DND-41 (cell line): ENCODE measurements at regions not wholly inside any gene's neighbourhood (a gene's known extent, or its start where the extent isn't known, plus 50 kb on each side); places are given as distances from the start of the nearest gene placed in this dataset.

Experiments
- ATAC-seq: fragments of 200-7000 bp; cut with Tn5 transposase; 3 replicates; pipeline ENCODE4 v1.9.1; 2021; ENCODE audit warnings: low read depth; ENCODE audit not compliant: insufficient read depth
- DNase-seq: peaks from one replicate; pipeline ENCODE4 v3.0.0-alpha.2; 2020
- H2AFZ ChIP-seq: 2 replicates; pipeline ENCODE4 v1.6.0; 2012; ENCODE audit warnings: low read depth, low read length
- H3K27ac ChIP-seq: 2 replicates; pipeline ENCODE4 v1.5.1; 2012; ENCODE audit warnings: low read length, inconsistent platforms
- H3K27me3 ChIP-seq: fragments of 200-600 bp; sonication (generic); 2 replicates; pipeline ENCODE4 v1.6.0; 2012; ENCODE audit warnings: low read length, mild to moderate bottlenecking, inconsistent platforms; ENCODE audit not compliant: insufficient read depth, poor library complexity
- H3K36me3 ChIP-seq: 2 replicates; pipeline ENCODE4 v1.5.1; 2012; ENCODE audit warnings: low read length, inconsistent platforms; ENCODE audit not compliant: insufficient read depth
- H3K4me1 ChIP-seq: 2 replicates; pipeline ENCODE4 v1.5.1; 2012; ENCODE audit warnings: mild to moderate bottlenecking, low read length; ENCODE audit not compliant: insufficient read depth
- H3K4me2 ChIP-seq: 2 replicates; pipeline ENCODE4 v1.6.0; 2012; ENCODE audit warnings: mild to moderate bottlenecking, moderate library complexity, low read length, inconsistent platforms; ENCODE audit not compliant: insufficient read depth
- H3K4me3 ChIP-seq, 2 experiments: fragments of 200-600 bp in 1 of 2; shearing (Covaris generic) in 1 of 2; 2 replicates each; pipeline ENCODE4 v1.5.1; 2012 to 2016; ENCODE audit warnings: inconsistent platforms in 2 of 2, low read length in 2 of 2, mild to moderate bottlenecking in 2 of 2, low read depth in 1 of 2, moderate library complexity in 1 of 2
- H3K79me2 ChIP-seq: 2 replicates; pipeline ENCODE4 v1.6.0; 2012; ENCODE audit warnings: low read length, inconsistent platforms; ENCODE audit not compliant: insufficient read depth
- H3K9ac ChIP-seq: 2 replicates; pipeline ENCODE4 v1.6.0; 2012; ENCODE audit warnings: low read depth, mild to moderate bottlenecking, inconsistent platforms, low read length, moderate library complexity
- H3K9me3 ChIP-seq: 2 replicates; pipeline ENCODE4 v1.5.1; 2012; ENCODE audit warnings: low read length, moderate library complexity, mild to moderate bottlenecking, inconsistent platforms; ENCODE audit not compliant: insufficient read depth, severe bottlenecking
- H4K20me1 ChIP-seq: 2 replicates; pipeline ENCODE4 v1.6.0; 2012; ENCODE audit warnings: low read length; ENCODE audit not compliant: insufficient read depth
- CTCF ChIP-seq: IDR thresholded peaks from 2 replicates; pipeline ENCODE4 v1.5.1; 2012; ENCODE audit warnings: borderline replicate concordance, low read length, moderate library complexity, mild to moderate bottlenecking; ENCODE audit not compliant: poor library complexity, severe bottlenecking; ENCODE audit errors: extremely low read depth
- EZH2 ChIP-seq: IDR thresholded peaks from 3 replicates; pipeline ENCODE4 v1.6.1; 2012; ENCODE audit warnings: borderline replicate concordance, low read depth, mild to moderate bottlenecking, moderate library complexity, low read length, inconsistent platforms; ENCODE audit not compliant: severe bottlenecking

GRCh38 chr13:88565566-88565965 is 894.4 kb downstream of the SLITRK5 start:
- no peak overlapping the region for H3K4me2 ChIP-seq
- no peaks in the 10 kb centered on the region for H3K9me3 ChIP-seq
- no peaks in the 10 kb centered on the region for H3K79me2 ChIP-seq
- H3K36me3 ChIP-seq: no peaks in the 10 kb centered on the region
- no peak overlapping the region for H3K4me3 ChIP-seq
- no peaks in the 10 kb centered on the region for H3K4me1 ChIP-seq
- no peaks in the 10 kb centered on the region for H3K27me3 ChIP-seq
- H4K20me1 ChIP-seq: no peaks in the 10 kb centered on the region
- DNase-seq (no peak), ATAC-seq (no peak)
- no peak overlapping the region for H3K9ac ChIP-seq
- H2AFZ ChIP-seq: no peak overlapping the region
- TF ChIP-seq CTCF (no peak), EZH2 (no peak)
- H3K27ac ChIP-seq: no peak overlapping the region

GRCh38 chr13:88585861-88586260 is 914.7 kb downstream of the SLITRK5 start:
- no peak for TF ChIP-seq EZH2
- TF ChIP-seq CTCF: no peak
- Histone ChIP-seq H3K4me1 (no peaks in the 10 kb centered on the region), H3K4me2 (no peak overlapping the region), H3K36me3 (no peaks in the 10 kb centered on the region), H2AFZ (no peak overlapping the region), H4K20me1 (no peaks in the 10 kb centered on the region), H3K79me2 (no peaks in the 10 kb centered on the region), H3K27me3 (no peaks in the 10 kb centered on the region), H3K4me3 (no peak overlapping the region), H3K27ac (no peak overlapping the region), H3K9me3 (no peaks in the 10 kb centered on the region), H3K9ac (no peak overlapping the region)
- no peak for DNase-seq
- no peak for ATAC-seq

GRCh38 chr13:88586263-88586662 is 915.1 kb downstream of the SLITRK5 start:
- no peaks in the 10 kb centered on the region for H3K4me1 ChIP-seq
- ATAC-seq (no peak), DNase-seq (no peak)
- H3K9me3 ChIP-seq: no peaks in the 10 kb centered on the region
- H3K9ac ChIP-seq: no peak overlapping the region
- no peak overlapping the region for H3K4me3 ChIP-seq
- no peaks in the 10 kb centered on the region for H3K27me3 ChIP-seq
- H2AFZ ChIP-seq: no peak overlapping the region
- H3K4me2 ChIP-seq: no peak overlapping the region
- no peak overlapping the region for H3K27ac ChIP-seq
- H3K36me3 ChIP-seq: no peaks in the 10 kb centered on the region
- no peak for TF ChIP-seq CTCF
- no peaks in the 10 kb centered on the region for H3K79me2 ChIP-seq
- H4K20me1 ChIP-seq: no peaks in the 10 kb centered on the region

GRCh38 chr13:88590574-88590973 is 919.4 kb downstream of the SLITRK5 start:
- Histone ChIP-seq H3K4me1 (no peaks in the 10 kb centered on the region), H4K20me1 (no peaks in the 10 kb centered on the region), H3K4me3 (no peak overlapping the region), H3K79me2 (no peaks in the 10 kb centered on the region), H3K36me3 (no peaks in the 10 kb centered on the region), H3K4me2 (no peak overlapping the region), H2AFZ (no peak overlapping the region), H3K9ac (no peak overlapping the region), H3K27me3 (no peaks in the 10 kb centered on the region), H3K27ac (no peak overlapping the region), H3K9me3 (no peaks in the 10 kb centered on the region)
- DNase-seq: no peak
- TF ChIP-seq EZH2: no peak
- no peak for TF ChIP-seq CTCF
- ATAC-seq: no peak
